GM12878 (cell line): ENCODE measurements at regions not wholly inside any gene's neighbourhood (a gene's known extent, or its start where the extent isn't known, plus 50 kb on each side); places are given as distances from the start of the nearest gene placed in this dataset.

ENCODE experiments used
- ATAC-seq: fragments of 200-7000 bp; cut with Tn5 transposase; 3 replicates; pipeline ENCODE4 v1.9.1; 2020; ENCODE audit warnings: mild to moderate bottlenecking, moderate library complexity
- BruUV-seq: library from RNA; stranded (reverse); fragments of 400-500 nt; replicated peaks from 2 replicates; lab custom pipeline; 2021; lab: Mats Ljungman, UMichigan
- CTCF ChIA-PET: fragments of 300-600 bp; sonication (Branson Sonifier 250); formaldehyde crosslinking; extraction: SDS; loops from one replicate; lab custom pipeline; 2021; ENCODE audit warnings: inconsistent platforms; lab: Yijun Ruan, JAX
- POLR2A ChIA-PET: fragments of 350-600 bp; formaldehyde crosslinking; extraction: SDS; loops from one replicate; lab custom pipeline; 2021; ENCODE audit warnings: inconsistent platforms; lab: Charles Lee
- RAD21 ChIA-PET: fragments of 300-600 bp; sonication (Branson Sonifier 250); formaldehyde crosslinking; loops from one replicate; lab custom pipeline; 2023; ENCODE audit warnings: antibody characterized with exemption; ENCODE audit not compliant: unreplicated experiment; lab: Charles Lee
- SMC1A ChIA-PET: fragments of 300-600 bp; sonication (Branson Sonifier 250); formaldehyde crosslinking; loops from one replicate; lab custom pipeline; 2023; ENCODE audit not compliant: unreplicated experiment, uncharacterized antibody; lab: Charles Lee
- DNase-seq: peaks from one replicate; pipeline ENCODE4 v3.0.0-alpha.2; 2011; ENCODE audit warnings: low read depth, low spot score
- FAIRE-seq: peaks from 3 replicates; lab custom pipeline; 2011; peaks lifted over from hg19 to GRCh38; lab: Jason Lieb, UNC
- H2AFZ ChIP-seq: 2 replicates; pipeline ENCODE4 v1.6.0; 2011; ENCODE audit warnings: low read depth, low read length, control low read depth; ENCODE audit not compliant: control insufficient read depth
- H3K27ac ChIP-seq: 2 replicates; pipeline ENCODE4 v1.5.1; 2011; ENCODE audit warnings: control low read depth; ENCODE audit not compliant: control insufficient read depth, insufficient read depth
- H3K27me3 ChIP-seq, 2 experiments: replicated peaks in 1 of 2; 2 replicates each; pipeline versions ENCODE4 v1.6.0 to v1.6.1; 2011; ENCODE audit warnings: low read length in 1 of 2; ENCODE audit not compliant: control insufficient read depth in 2 of 2, insufficient read depth in 2 of 2
- H3K36me3 ChIP-seq, 2 experiments: 2 replicates each; pipeline ENCODE4 v1.5.1; 2011; ENCODE audit warnings: low read length in 1 of 2; ENCODE audit not compliant: control insufficient read depth in 2 of 2, insufficient read depth in 2 of 2
- H3K4me1 ChIP-seq: 2 replicates; pipeline ENCODE4 v1.6.1; 2011; ENCODE audit warnings: mild to moderate bottlenecking, low read length, moderate library complexity, mixed read lengths; ENCODE audit not compliant: control insufficient read depth, insufficient read depth
- H3K4me2 ChIP-seq: 2 replicates; pipeline ENCODE4 v1.6.0; 2011; ENCODE audit warnings: control low read depth; ENCODE audit not compliant: control insufficient read depth, insufficient read depth
- H3K4me3 ChIP-seq: fragments of 200-600 bp; sonication (generic); 2 replicates; pipeline ENCODE4 v1.5.1; 2016
- H3K79me2 ChIP-seq: 2 replicates; pipeline ENCODE4 v1.6.0; 2011; ENCODE audit warnings: low read length; ENCODE audit not compliant: control insufficient read depth, insufficient read depth
- H3K9ac ChIP-seq: 2 replicates; pipeline ENCODE4 v1.8.0; 2011; ENCODE audit warnings: low read length, control low read depth, mixed read lengths; ENCODE audit not compliant: control insufficient read depth, insufficient read depth
- H3K9me3 ChIP-seq: replicated peaks from 3 replicates; pipeline ENCODE4 v1.5.1; 2011; ENCODE audit warnings: mild to moderate bottlenecking, low read length; ENCODE audit not compliant: control insufficient read depth, insufficient read depth
- H4K20me1 ChIP-seq: 2 replicates; pipeline ENCODE4 v1.6.0; 2011; ENCODE audit not compliant: control insufficient read depth, insufficient read depth
- ASH2L ChIP-seq: fragments of 300-600, 200-600 bp; sonication (generic); IDR thresholded peaks from 2 replicates; pipeline ENCODE4 v1.6.1; 2017; ENCODE audit warnings: low read depth, mild to moderate bottlenecking, borderline replicate concordance
- JUND ChIP-seq: IDR thresholded peaks from 2 replicates; pipeline ENCODE4 v1.6.1; 2012; ENCODE audit warnings: low read depth, mild to moderate bottlenecking, low read length, improper control_type of control experiment, moderate library complexity
- NFYB ChIP-seq: IDR thresholded peaks from 2 replicates; pipeline ENCODE4 v1.6.1; 2011; ENCODE audit warnings: low read depth, mild to moderate bottlenecking, low read length, improper control_type of control experiment, moderate library complexity; ENCODE audit not compliant: insufficient read depth
- NR2C1 ChIP-seq: fragments of 450-650 bp; IDR thresholded peaks from 2 replicates; pipeline ENCODE4 v1.6.1; 2017; ENCODE audit warnings: antibody characterized with exemption, mild to moderate bottlenecking, moderate library complexity
- PAX5 ChIP-seq: IDR thresholded peaks from 2 replicates; pipeline ENCODE4 v1.6.1; 2011; ENCODE audit warnings: low read depth, low read length, borderline replicate concordance
- ZNF24 ChIP-seq: fragments of 450-650 bp; IDR thresholded peaks from 2 replicates; pipeline ENCODE4 v1.6.1; 2017; ENCODE audit warnings: antibody characterized with exemption, mild to moderate bottlenecking
- WGBS: methylation state at CpG from one replicate; pipeline ENCODE4 v1.1.6; 2016; ENCODE audit warnings: low lambda C conversion rate; ENCODE audit not compliant: insufficient replicate concordance, insufficient coverage; ENCODE audit errors: missing lambda C conversion rate; 5-methylcytosine and 5-hydroxymethylcytosine counted together
- in situ Hi-C: fragments of 300-500 bp; cut with MboI; formaldehyde crosslinking; loops from 9 replicates; pipeline ENCODE4 v1.14.3; 2018; ENCODE audit warnings: mixed read lengths
- intact Hi-C: fragments of 100-400 bp; cut with micrococcal nuclease; formaldehyde crosslinking; loops from one replicate; pipeline ENCODE4 v1.14.2; 2022; ENCODE audit not compliant: unreplicated experiment

DNA sequence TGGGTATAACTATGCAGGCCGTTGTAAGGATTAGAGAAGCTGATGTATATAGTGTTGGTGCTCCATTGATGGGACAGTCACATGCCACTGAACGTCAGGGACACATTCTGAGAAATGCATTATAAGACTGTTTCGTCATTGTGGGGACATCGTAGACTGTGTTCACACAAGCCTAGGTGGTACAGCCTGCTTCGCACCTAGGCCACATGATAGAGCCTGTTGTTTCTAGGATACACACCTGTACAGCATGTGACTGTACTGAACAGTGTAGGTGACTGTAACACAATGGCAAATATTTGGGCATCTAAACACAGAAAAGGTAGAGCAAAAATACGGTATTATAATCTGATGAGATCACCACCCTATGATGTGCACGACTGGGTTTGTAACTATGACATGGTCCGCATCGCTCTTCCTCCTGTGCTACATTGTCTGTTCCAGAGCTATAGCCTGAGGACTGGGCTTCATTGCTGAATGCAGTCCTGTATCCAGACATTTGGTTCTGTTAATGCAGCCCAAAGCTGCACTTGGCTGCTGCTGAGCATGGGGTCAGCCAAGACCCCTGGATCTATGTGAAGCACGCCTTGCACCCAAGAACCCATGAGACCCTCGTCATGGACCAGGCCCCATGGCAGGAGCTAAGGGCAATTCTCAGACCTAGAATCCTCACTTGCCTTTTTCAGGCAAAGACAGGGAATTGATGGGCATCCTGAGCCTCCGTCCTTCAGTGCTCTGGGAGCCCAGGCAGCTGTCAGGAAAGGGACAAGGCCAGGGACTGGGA lies 51.1 kb upstream of the THY1 start:
- no peak overlapping the region for H3K4me2 ChIP-seq
- DNase-seq (no peak), ATAC-seq (no peak), FAIRE-seq (no peak)
- 30% methylated on average over 12 of the region's 12 CpGs for WGBS
- H3K27me3 ChIP-seq: peaks cover 0 to 1% of the 10 kb centered on the region in 2 experiments; a peak in 1 of 4 replicates
- RAD21 ChIA-PET: interaction anchor here (0.9 to 4.4 kb wide), 17 partner anchors 15 to 199 kb away, joined by 3 to 49 read pairs (median 4); partner anchors contain the start of gene USP2
- H4K20me1 ChIP-seq: no peaks in the 10 kb centered on the region
- SMC1A ChIA-PET: interaction anchor here (1.0 to 2.8 kb wide), 10 partner anchors 12 to 118 kb away, joined by 3 to 32 read pairs (median 4); no protein-coding TSS in a partner anchor
- H2AFZ ChIP-seq: no peak overlapping the region
- H3K4me1 ChIP-seq: no peaks in the 10 kb centered on the region
- POLR2A ChIA-PET: no interaction called here
- no peaks in the 10 kb centered on the region for H3K36me3 ChIP-seq
- H3K79me2 ChIP-seq: no peaks in the 10 kb centered on the region
- CTCF ChIA-PET: interaction anchor here (0.8 to 2.2 kb wide), 34 partner anchors 11 to 252 kb away, joined by 3 to 83 read pairs (median 4); partner anchors contain the start of gene USP2
- intact Hi-C loops (loop anchor here (1.0 to 5.0 kb wide), 2 partner anchors 118 to 137 kb away; no protein-coding TSS in a partner anchor), in situ Hi-C loops (loop anchor here (5.0 kb wide), 1 partner anchor 117 kb away; no protein-coding TSS in a partner anchor)
- H3K9ac ChIP-seq: no peak overlapping the region
- H3K9me3 ChIP-seq: no peaks in the 10 kb centered on the region
- TF ChIP-seq NFYB (no peak), ASH2L (no peak), PAX5 (no peak), JUND (no peak), ZNF24 (no peak), NR2C1 (no peak)
- BruUV-seq: no TSS peak
- H3K27ac ChIP-seq: no peak overlapping the region
- no peak overlapping the region for H3K4me3 ChIP-seq
